Hematopoietic multipotent progenitor cell treated with erythropoietin and hydrocortisone succinate and interleukin-3 and kit ligand, for 15 days (in vitro differentiated cells): ENCODE measurements at regions not wholly inside any gene's neighbourhood (a gene's known extent, or its start where the extent isn't known, plus 50 kb on each side); places are given as distances from the start of the nearest gene placed in this dataset.

Experiments used
- DNase-seq: peaks from one replicate; pipeline ENCODE4 v3.0.0-alpha.2; 2015; ENCODE audit warnings: low spot score

DNA sequence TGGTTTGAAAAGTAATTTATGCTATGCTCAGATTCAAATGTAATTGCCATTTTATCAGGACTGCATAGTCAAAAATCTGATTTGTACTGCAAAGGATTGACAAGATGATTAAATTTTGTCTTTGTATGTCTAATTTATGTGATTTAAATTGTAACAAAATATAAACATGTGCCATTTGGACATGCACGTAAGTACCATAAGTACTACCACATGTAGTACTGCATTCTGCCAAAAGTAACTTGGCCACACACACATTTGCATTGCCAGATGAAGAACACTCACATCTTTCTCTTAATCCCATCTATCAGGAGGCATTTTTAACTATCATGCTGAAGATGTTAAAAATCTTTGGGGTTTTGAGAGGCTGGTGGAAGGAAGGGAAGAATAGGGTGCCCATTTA lies 133.3 kb downstream of the KLF12 start:
- DNase-seq: no peak

DNA sequence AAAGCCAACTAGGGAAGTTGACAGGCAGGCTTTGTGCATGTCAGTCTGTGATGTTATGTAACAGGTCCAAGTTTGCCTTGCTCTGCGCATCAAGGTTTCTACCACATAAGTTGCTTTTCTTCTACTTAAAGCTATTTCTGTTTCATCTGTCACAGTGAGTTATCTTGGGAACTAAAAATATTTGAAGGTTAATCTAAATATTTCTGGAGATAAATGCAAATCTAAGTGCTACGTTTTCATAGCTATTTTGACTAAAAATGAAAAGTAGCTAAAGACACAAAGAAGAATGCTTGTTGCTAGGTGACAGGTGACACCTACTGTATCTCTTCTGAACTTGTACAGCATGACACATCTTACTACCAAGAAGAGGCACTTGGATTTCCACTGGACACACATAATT lies 135.6 kb downstream of the KLF12 start:
- no peak for DNase-seq

GRCh38 chr13:73997964-73998363 lies 136.2 kb downstream of the KLF12 start:
- DNase-seq: no peak

DNA sequence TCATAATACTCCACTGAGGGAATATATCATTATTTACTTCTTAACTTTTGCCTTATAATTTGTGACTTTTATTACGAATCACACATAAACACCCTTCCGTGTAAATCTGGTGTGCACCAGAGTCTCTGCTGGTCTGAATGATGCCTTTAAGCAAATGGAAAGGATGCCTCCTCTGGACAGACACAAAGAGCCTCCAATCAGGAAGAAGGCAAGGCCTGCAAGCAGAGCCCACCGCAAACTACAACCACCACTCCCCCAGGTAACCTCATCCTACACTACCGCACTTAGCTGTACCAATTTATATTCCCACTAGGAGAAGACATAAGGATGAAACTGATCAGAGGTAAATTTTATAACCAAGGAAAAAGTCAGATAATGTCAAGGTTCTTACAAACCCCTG lies 137.6 kb downstream of the KLF12 start:
- DNase-seq: no peak

- DNase-seq: no peak
Observed at GRCh38 chr13:73995736-73996135, 138.5 kb downstream of the KLF12 start.

- no peak for DNase-seq
Observed at GRCh38 chr13:73993661-73994060, 140.5 kb downstream of the KLF12 start.

DNA sequence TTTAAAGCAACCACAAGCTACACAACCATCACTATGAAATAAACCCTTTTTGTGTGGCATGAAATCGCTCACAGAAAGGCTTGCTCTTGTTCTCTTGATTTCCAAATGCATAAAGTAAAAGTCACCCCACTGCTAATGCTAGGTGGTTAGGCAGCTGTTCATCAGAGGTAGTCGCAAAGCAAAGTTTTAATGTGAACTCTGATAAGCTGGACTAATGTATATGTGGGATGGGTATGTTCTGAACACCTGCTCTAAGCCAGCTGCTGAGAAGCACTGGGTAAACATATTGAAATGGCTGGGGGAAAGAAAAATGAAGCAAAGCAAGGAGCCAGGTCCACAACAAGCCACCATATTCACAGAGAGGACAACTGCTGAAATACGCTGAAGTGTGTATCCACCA lies 142.3 kb downstream of the KLF12 start:
- DNase-seq: no peak

GRCh38 chr13:73991384-73991783 lies 142.8 kb downstream of the KLF12 start:
- no peak for DNase-seq

DNA sequence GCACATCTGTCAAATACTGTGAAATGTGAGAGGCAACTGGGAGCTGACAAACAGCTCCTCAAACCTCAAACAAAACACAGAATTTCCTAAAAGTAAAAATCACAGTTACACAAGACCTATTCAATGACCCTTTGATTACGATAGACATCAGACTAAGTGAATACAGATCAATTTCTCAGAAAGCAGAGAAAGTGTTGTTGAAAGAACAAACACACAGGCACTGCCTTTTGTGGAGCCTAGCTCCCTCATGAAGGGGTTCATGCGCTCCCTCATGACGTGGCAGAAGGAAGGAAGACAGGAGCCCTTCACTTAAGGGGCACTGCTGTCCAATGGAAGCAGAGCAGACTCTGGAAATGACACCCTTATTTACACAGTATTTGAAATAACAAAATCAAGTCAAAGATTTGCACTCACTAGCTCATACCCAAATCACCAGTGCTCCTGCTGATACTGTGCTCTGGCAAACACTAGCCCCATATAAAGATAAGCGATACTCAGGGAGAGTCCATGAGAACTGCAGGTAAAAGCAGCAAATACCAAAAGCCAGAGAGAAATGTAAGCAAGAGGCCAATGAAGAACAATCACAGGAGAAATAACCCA lies 144.9 kb downstream of the KLF12 start:
- DNase-seq: no peak

DNA sequence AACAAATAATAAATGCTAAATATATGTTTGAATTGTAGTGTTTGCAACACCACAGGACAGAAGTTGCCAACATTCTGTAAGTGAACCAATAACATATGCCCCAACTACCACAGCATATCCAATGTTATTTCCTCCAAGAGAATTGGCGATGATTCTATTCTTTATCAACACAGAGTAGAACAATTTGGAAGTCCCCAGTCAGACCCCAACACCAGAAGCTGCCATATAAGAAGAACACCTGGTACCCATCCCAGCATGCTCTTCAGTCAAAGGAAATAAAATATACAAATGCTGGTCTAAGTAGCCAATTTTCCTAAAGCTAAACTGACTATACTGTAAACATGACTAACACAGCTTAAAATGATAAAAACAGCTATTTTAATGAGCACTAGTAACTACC lies 145.7 kb downstream of the KLF12 start:
- no peak for DNase-seq

- DNase-seq: no peak
Observed at GRCh38 chr13:73987618-73988017, 146.6 kb downstream of the KLF12 start.

GRCh38 chr13:73985783-73986182 lies 148.4 kb downstream of the KLF12 start:
- DNase-seq: no peak

GRCh38 chr13:73984949-73985691 lies 149.1 kb downstream of the KLF12 start:
- DNase-seq: no peak

DNA sequence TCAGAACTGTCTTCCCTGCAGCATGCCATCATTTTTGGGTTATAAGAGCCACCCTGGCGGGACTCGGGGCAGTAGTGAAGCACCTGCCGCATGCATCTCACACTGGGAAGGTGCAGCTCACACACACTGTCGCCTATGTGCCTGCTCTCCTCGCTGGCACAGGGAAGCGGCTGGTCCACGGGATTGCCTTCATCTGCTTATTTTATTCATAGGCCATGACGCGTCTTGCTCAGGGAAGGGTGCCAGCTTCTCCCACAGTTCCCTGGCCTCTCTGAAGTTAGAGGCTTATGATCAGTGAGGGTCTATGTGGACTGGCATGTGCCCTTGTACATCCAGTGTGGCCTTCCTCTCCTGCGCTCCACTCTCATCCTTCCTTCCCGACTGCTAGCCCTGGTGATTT lies 150.0 kb downstream of the KLF12 start:
- DNase-seq: no peak

- no peak for DNase-seq
Observed at GRCh38 chr13:73983109-73983508, 151.1 kb downstream of the KLF12 start.

GRCh38 chr13:73981595-73981994 lies 152.6 kb downstream of the KLF12 start:
- DNase-seq: no peak

DNA sequence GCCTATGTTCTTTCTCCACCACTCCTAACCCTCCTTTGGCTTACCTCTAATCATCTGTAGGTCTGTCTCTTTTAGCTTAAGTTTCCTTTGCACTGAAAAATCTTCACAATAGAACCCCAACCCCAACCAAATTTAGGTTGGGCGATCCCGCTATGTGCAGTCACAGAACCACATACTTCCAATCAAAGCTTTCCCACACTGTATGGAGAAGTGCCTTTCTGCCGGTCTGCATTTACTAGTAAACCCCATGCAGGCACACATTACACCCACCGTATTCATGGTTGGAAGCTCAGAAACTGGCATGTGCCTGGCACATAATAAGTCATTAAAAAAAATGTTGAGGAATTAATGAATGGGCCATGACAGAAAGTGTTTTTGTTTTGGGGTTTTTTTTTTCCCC lies 158.4 kb downstream of the KLF12 start:
- DNase-seq: no peak

DNA sequence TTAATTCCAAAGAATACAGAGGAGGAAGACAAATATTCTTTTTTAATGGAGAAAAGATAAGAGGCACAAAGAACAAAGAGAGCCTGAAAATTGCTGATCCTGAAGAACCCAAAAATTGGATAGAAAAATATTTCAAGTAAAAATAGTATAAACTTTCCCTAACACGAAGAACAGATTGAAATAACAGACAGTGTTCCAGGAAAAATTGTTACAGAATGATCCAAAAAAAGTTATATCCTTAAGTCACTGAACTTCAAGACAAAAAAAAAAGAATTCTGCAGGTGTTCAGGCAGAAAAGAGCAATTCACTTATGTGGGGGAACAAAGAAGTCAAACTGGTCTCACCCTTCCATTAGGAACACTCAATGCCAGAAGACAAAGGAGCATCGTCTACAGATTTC lies 160.2 kb downstream of the KLF12 start:
- DNase-seq: no peak

DNA sequence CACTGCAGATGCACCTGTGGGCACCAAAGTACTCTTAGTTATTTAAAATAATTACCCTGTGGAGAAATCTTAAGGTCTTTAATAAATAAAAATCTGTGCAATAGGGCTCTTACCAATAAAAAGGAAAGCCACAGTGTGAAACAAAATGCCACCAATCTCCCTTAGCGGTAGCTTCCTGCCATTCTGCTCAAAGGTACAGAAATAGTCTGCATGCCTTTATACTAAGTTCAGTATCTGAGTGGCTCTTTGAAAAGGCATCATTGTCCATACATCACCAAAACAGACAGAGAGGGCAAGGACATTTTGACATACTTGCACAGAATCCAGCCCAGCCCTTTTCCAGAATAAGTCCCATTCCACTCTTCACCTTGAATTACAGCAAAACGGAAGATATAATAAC lies 161.0 kb downstream of the KLF12 start:
- no peak for DNase-seq

DNA sequence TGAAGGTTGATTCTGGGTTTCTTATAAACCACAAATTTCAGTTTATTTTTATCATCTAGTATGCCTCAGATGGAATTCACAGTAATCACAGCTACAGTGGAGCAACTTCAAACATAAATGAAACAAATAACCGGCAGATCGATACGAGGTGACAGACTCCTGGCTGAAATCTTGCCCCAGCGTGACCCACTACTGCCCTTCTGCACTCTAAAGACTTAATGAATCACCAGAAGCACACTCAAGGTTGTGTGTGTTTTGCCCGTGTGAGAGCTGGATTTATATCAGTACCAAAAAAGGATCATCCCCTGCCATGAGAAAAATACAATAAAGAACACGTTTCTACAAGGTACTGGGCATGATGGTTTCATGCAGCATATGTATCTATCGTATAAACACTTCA lies 161.7 kb downstream of the KLF12 start:
- DNase-seq: no peak

GRCh38 chr13:73971481-73971880 lies 162.7 kb downstream of the KLF12 start:
- no peak for DNase-seq

DNA sequence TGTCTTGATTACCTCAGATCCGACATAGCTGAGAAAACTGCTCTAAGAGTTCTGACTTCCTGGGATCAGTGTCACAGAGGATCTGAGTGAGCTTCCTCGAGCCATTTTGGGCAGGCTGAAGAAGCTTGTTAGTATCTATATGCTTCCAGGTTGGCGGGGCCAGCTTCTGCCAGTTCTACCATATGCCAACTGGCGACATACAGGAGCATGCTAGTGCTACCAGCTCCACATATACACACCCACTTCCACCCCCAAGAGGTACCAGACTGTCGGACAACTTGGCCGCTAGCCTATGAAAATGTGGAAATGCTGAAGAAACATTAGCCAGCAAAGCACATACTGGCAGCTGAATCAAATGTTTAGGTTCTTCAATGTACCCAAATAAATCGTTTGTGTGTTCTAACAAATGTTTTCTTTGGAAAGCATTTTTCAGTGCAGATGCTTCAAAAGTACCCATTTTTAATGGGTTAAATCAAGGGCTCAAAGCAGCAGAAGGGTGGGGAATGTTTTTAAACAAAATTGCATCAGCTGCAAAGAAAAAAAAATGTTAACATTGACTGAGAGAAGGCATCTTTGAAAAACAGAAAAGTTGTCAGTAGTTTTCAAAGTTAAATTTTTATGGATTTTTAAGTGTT lies 163.7 kb downstream of the KLF12 start:
- DNase-seq: no peak

DNA sequence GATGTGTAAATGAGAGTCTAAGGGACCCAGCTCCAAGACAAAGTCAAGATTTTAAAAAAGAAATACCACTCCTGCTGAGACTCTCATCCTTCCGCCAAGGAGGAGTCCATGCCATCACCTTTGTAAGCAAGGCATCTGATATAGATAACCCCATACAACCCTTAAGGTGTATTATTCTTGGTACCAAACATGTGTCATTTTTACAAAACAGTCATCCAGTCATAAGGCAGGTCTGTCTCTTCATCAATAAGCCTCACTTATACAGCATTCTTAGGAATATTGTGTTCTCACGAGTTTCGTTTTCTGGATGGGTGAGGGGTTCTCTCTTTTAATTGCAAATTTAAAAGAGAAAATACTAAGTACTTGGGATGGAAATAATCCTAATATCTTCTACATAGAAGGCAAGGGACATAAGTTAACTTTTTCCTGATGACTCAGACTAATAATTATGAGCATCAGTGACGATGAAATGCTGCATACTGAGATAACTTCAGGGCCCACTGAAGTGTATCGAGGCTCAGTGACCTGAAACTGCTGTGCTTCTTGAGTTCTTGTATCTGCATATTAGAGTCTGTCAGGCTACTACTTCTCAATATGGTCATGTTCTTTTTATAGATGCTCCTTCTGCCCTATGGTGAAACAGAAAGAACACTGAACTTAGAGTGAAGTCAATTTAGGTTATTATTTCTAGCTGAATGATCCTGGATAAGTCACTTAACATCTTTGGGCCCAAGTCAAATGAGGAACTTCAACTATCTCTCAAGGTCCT lies 166.6 kb downstream of the KLF12 start:
- no peak for DNase-seq
